GM19455 (cell line): ENCODE measurements at regions not wholly inside any gene's neighbourhood (a gene's known extent, or its start where the extent isn't known, plus 50 kb on each side); places are given as distances from the start of the nearest gene placed in this dataset.

Experiments
- ATAC-seq: cut with Tn5 transposase; IDR thresholded peaks from one replicate; pipeline ENCODE4 v1.9.1; 2021; ENCODE audit not compliant: unreplicated experiment

- ATAC-seq, result no peak
These were observed 55.0 kb upstream of the IER5L start for GRCh38 chr9:129232839-129233591.

DNA sequence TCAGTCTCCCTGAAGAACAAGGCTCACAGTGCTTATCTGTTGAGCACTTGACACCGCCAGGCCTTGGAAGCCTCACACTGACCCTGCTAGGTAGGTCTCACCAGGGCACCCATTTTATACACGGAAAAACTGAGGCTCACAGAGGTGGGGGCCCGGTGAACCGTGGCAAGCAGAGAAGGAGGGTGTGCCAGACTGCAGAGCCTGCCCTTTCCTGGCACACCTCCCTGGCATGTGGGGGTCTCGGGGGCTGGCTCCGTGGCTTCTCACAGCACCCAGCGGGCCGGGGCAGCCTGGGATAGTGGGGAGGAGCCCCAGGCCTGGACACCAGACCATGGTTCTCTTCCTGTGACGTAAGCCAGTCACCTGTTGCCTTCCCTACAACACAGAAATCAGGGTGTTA, 53.7 kb upstream of the IER5L start:
- ATAC-seq, result no peak

DNA sequence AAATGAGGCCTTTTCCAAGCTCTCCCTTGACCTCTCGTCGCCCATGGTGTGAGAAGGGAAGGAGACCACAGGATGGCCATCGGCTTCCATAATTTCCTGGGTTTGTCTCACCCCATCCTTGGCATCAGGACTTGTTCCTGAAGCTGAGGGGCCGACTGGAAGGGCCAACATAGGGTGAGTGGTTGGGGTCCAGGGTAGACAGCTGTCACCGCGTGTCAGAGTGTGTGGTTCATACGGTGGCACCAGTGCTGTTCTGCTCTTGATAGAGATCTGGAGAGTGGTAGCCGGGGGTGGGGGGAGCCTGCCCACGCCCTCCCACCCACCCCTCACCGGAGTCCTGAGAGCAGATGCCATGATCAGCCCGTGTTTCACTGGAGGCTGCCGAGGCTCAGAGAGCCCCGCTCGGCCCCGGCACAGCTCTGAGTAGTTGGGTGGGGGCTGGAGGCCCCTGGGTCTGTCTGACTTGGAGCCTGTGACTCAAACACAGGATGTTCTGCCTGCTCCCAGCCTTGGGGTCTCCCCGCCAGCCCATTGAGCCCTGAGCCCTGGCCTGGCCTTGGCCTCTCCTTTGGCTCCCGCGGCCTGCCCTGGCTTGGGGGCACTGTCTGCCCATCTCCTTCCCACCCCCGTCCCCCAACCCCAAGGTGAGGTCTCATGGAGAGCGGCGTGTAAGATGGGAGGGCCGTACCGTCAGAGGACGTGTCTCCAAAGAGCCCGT, 53.1 kb upstream of the IER5L start:
- no peak for ATAC-seq

DNA sequence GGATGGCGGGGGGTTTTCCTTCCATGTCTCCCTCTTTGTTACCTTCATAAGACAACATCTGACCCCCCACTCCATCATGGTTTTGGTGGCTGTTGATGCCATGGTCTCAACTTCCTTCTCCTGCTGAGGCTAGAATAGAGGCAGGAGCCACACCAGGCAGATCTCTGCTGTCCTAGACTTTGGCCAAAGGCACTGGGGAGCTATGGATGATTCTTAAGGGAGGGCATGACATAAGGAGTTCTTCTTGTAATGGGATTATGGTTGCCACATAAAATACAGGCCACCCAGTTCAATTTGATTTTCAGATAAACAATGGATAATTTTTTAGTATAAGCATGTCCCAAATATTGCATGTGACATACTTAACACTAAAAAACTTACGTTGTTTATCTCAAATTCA, 52.2 kb upstream of the IER5L start:
- ATAC-seq, result no peak
